ENCODE measurements at regions not wholly inside any gene's neighbourhood (a gene's known extent, or its start where the extent isn't known, plus 50 kb on each side); places are given as distances from the start of the nearest gene placed in this dataset.

- no peaks in the 10 kb centered on the region for H3K4me1 ChIP-seq
- H2AFZ ChIP-seq: no peak overlapping the region
- no peaks in the 10 kb centered on the region for H3K27me3 ChIP-seq (ENCODE audit: control insufficient read depth, insufficient read depth, low read length)
- H3K9me3 ChIP-seq (ENCODE audit: control insufficient read depth, low read length): no peaks in the 10 kb centered on the region
- H3K27ac ChIP-seq: no peak overlapping the region
- no peak overlapping the region for H3K4me3 ChIP-seq (ENCODE audit: low read depth, low read length)
- peaks cover 4% of the 10 kb centered on the region for H3K36me3 ChIP-seq (ENCODE audit: control insufficient read depth, insufficient read depth, low read length)
- no peak overlapping the region for H3K4me2 ChIP-seq (ENCODE audit: low read length)
- no peaks in the 10 kb centered on the region for H3K79me2 ChIP-seq
- H3K9ac ChIP-seq: no peak overlapping the region
- TF ChIP-seq, protein P1, sequence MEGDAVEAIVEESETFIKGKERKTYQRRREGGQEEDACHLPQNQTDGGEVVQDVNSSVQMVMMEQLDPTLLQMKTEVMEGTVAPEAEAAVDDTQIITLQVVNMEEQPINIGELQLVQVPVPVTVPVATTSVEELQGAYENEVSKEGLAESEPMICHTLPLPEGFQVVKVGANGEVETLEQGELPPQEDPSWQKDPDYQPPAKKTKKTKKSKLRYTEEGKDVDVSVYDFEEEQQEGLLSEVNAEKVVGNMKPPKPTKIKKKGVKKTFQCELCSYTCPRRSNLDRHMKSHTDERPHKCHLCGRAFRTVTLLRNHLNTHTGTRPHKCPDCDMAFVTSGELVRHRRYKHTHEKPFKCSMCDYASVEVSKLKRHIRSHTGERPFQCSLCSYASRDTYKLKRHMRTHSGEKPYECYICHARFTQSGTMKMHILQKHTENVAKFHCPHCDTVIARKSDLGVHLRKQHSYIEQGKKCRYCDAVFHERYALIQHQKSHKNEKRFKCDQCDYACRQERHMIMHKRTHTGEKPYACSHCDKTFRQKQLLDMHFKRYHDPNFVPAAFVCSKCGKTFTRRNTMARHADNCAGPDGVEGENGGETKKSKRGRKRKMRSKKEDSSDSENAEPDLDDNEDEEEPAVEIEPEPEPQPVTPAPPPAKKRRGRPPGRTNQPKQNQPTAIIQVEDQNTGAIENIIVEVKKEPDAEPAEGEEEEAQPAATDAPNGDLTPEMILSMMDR (IDR thresholded peaks at IDR 0.05): no peak
Measured at GRCh38 chr1:82628887-82629286, 828.2 kb downstream of the ADGRL2 start.

DNA sequence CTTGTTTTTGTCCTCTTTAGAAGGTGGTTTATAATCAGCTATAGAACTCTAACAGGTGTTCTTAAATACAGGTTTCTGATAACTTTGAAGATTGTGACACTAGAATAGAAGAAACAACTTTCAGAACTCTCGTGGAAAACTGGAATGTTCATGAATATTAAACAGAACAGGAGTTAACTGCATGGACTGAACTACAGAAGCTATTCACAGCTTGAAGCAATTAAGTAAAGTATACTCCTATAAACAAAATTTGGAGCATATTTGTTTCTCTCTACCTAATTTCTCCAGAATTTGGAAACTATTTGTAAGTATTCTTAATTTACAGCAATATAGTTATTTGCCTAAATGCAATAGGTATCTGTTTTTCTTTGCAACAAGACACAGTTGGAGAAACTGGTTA lies 824.8 kb downstream of the ADGRL2 start:
- Histone ChIP-seq H3K36me3 (ENCODE audit: control insufficient read depth, insufficient read depth, low read length) (peaks cover 4% of the 10 kb centered on the region), H3K4me2 (ENCODE audit: low read length) (no peak overlapping the region), H3K79me2 (no peaks in the 10 kb centered on the region), H3K27ac (no peak overlapping the region), H3K9ac (no peak overlapping the region), H3K27me3 (ENCODE audit: control insufficient read depth, insufficient read depth, low read length) (no peaks in the 10 kb centered on the region), H2AFZ (no peak overlapping the region), H3K4me3 (ENCODE audit: low read depth, low read length) (no peak overlapping the region), H3K9me3 (ENCODE audit: control insufficient read depth, low read length) (no peaks in the 10 kb centered on the region), H3K4me1 (no peaks in the 10 kb centered on the region)
- TF ChIP-seq, protein P1 (IDR thresholded peaks at IDR 0.05): no peak

DNA sequence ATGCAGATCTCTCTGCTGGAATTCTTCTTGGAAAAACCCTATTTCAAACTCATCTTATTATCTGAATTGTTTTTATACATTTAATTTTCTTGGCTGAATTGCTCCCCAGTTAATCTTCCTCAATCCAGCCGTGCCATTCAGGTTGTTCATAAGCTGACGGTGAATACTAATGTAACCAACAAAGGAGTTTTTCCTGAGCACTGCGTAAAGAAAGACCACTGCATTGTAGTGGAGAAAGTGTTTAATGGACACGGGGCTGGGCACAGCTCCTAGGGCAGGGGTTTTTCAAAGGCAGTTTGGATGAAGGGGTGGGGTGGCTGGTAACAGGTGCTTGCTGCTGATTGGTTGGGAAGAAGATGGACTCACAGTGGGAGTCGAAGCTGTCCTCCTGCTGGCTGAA lies 820.3 kb downstream of the ADGRL2 start:
- Histone ChIP-seq H3K4me3 (ENCODE audit: low read depth, low read length) (no peak overlapping the region), H3K4me2 (ENCODE audit: low read length) (no peak overlapping the region), H3K36me3 (ENCODE audit: control insufficient read depth, insufficient read depth, low read length) (peaks cover 4% of the 10 kb centered on the region), H3K27me3 (ENCODE audit: control insufficient read depth, insufficient read depth, low read length) (no peaks in the 10 kb centered on the region), H3K27ac (no peak overlapping the region), H3K4me1 (no peaks in the 10 kb centered on the region), H3K9ac (no peak overlapping the region), H3K79me2 (no peaks in the 10 kb centered on the region), H2AFZ (no peak overlapping the region), H3K9me3 (ENCODE audit: control insufficient read depth, low read length) (no peaks in the 10 kb centered on the region)
- TF ChIP-seq, protein P1 (IDR thresholded peaks at IDR 0.05): no peak

- H2AFZ ChIP-seq: no peak overlapping the region
- H3K36me3 ChIP-seq (ENCODE audit: control insufficient read depth, insufficient read depth, low read length): no peaks in the 10 kb centered on the region
- no peaks in the 10 kb centered on the region for H3K4me1 ChIP-seq
- H3K4me2 ChIP-seq (ENCODE audit: low read length): no peak overlapping the region
- no peak overlapping the region for H3K27ac ChIP-seq
- H3K9ac ChIP-seq: no peak overlapping the region
- no peak overlapping the region for H3K4me3 ChIP-seq (ENCODE audit: low read depth, low read length)
- H3K9me3 ChIP-seq (ENCODE audit: control insufficient read depth, low read length): no peaks in the 10 kb centered on the region
- no peaks in the 10 kb centered on the region for H3K79me2 ChIP-seq
- H3K27me3 ChIP-seq (ENCODE audit: control insufficient read depth, insufficient read depth, low read length): no peaks in the 10 kb centered on the region
- TF ChIP-seq, protein P1 (IDR thresholded peaks at IDR 0.05): no peak
Measured at GRCh38 chr1:82614090-82614489, 813.4 kb downstream of the ADGRL2 start.

- H3K9me3 ChIP-seq (ENCODE audit: control insufficient read depth, low read length): no peaks in the 10 kb centered on the region
- no peaks in the 10 kb centered on the region for H3K36me3 ChIP-seq (ENCODE audit: control insufficient read depth, insufficient read depth, low read length)
- H3K4me2 ChIP-seq (ENCODE audit: low read length): no peak overlapping the region
- H3K27ac ChIP-seq: no peak overlapping the region
- no peaks in the 10 kb centered on the region for H3K79me2 ChIP-seq
- H2AFZ ChIP-seq: no peak overlapping the region
- H3K4me3 ChIP-seq (ENCODE audit: low read depth, low read length): no peak overlapping the region
- TF ChIP-seq, protein P1 (IDR thresholded peaks at IDR 0.05): no peak
- no peaks in the 10 kb centered on the region for H3K4me1 ChIP-seq
- no peaks in the 10 kb centered on the region for H3K27me3 ChIP-seq (ENCODE audit: control insufficient read depth, insufficient read depth, low read length)
- H3K9ac ChIP-seq: no peak overlapping the region
Measured at GRCh38 chr1:82612986-82613385, 812.3 kb downstream of the ADGRL2 start.

Data from parathyroid adenoma (tissue), 2 donors.